Dermis microvascular lymphatic vessel endothelial cell (primary cell): ENCODE measurements at regions not wholly inside any gene's neighbourhood (a gene's known extent, or its start where the extent isn't known, plus 50 kb on each side); places are given as distances from the start of the nearest gene placed in this dataset.

Experiments used
- DNase-seq, 2 donors: peaks; one replicate each; pipeline versions ENCODE4 v3.0.0 to v3.0.0-alpha.2; 2010; ENCODE audit warnings: low read depth in 2 of 2

GRCh38 chr5:18932081-18932480 lies 1055.9 kb downstream of the CDH18 start:
- no peak for DNase-seq

GRCh38 chr5:18944771-18945170 lies 1043.2 kb downstream of the CDH18 start:
- DNase-seq, result no peak

- no peak for DNase-seq
These were observed 1033.8 kb downstream of the CDH18 start for GRCh38 chr5:18954239-18954638.

- DNase-seq, result no peak
These were observed 1028.5 kb downstream of the CDH18 start for GRCh38 chr5:18959535-18959934.

GRCh38 chr5:18961234-18961633 lies 1026.8 kb downstream of the CDH18 start:
- no peak for DNase-seq

- DNase-seq, result no peak
These were observed 1022.1 kb downstream of the CDH18 start for GRCh38 chr5:18965893-18966292.

- no peak for DNase-seq
These were observed 1020.4 kb downstream of the CDH18 start for GRCh38 chr5:18967637-18968036.

- no peak for DNase-seq
These were observed 1019.0 kb downstream of the CDH18 start for GRCh38 chr5:18968966-18969365.

GRCh38 chr5:18970000-18970399 lies 1018.0 kb downstream of the CDH18 start:
- DNase-seq, result no peak

GRCh38 chr5:18972177-18972576 lies 1015.8 kb downstream of the CDH18 start:
- DNase-seq, result no peak

GRCh38 chr5:18975624-18976023 lies 1012.4 kb downstream of the CDH18 start:
- no peak for DNase-seq

GRCh38 chr5:18977880-18978279 lies 1010.1 kb downstream of the CDH18 start:
- DNase-seq, result no peak

GRCh38 chr5:18984559-18985080 lies 1003.4 kb downstream of the CDH18 start:
- no peak for DNase-seq

- no peak for DNase-seq
These were observed 1002.7 kb downstream of the CDH18 start for GRCh38 chr5:18985171-18985758.

- no peak for DNase-seq
These were observed 1000.9 kb downstream of the CDH18 start for GRCh38 chr5:18987101-18987500.

- DNase-seq, result no peak
These were observed 997.1 kb downstream of the CDH18 start for GRCh38 chr5:18990852-18991251.

GRCh38 chr5:18992264-18992663 lies 995.7 kb downstream of the CDH18 start:
- DNase-seq, result no peak

GRCh38 chr5:18999478-18999877 lies 988.5 kb downstream of the CDH18 start:
- DNase-seq, result no peak

- no peak for DNase-seq
These were observed 986.9 kb downstream of the CDH18 start for GRCh38 chr5:19001054-19001453.

- DNase-seq, result no peak
These were observed 986.5 kb downstream of the CDH18 start for GRCh38 chr5:19001539-19001938.

- DNase-seq, result no peak
These were observed 985.9 kb downstream of the CDH18 start for GRCh38 chr5:19002111-19002510.

- DNase-seq, result no peak
These were observed 969.2 kb downstream of the CDH18 start for GRCh38 chr5:19018822-19019221.

GRCh38 chr5:19031491-19031890 lies 956.5 kb downstream of the CDH18 start:
- DNase-seq, result no peak

- no peak for DNase-seq
These were observed 952.2 kb downstream of the CDH18 start for GRCh38 chr5:19035816-19036215.
